Skin epidermis (tissue), 12 donors: ENCODE measurements at regions not wholly inside any gene's neighbourhood (a gene's known extent, or its start where the extent isn't known, plus 50 kb on each side); places are given as distances from the start of the nearest gene placed in this dataset.

Experiments
- H3K27ac ChIP-seq, 21 experiments: fragments of 200-600 bp; sonication (generic) in 11 of 21; one replicate each; pipeline ENCODE4 v1.5.0; 2020; ENCODE audit warnings: mild to moderate bottlenecking in 3 of 21, inconsistent platforms in 2 of 21, moderate library complexity in 2 of 21
- H3K4me3 ChIP-seq, 7 experiments: fragments of 200-600 bp; sonication (generic) in 2 of 7; one replicate each; pipeline ENCODE4 v1.5.0; 2020; ENCODE audit warnings: inconsistent platforms in 2 of 7, mild to moderate bottlenecking in 2 of 7, moderate library complexity in 1 of 7

GRCh38 chr13:76758257-76758656, 127.9 kb downstream of the KCTD12 start:
- Histone ChIP-seq H3K27ac (no peak overlapping the region), H3K4me3 (no peak overlapping the region)

- Histone ChIP-seq H3K4me3 (no peak overlapping the region), H3K27ac (no peak overlapping the region)
Observed at GRCh38 chr13:76756451-76756850, 129.8 kb downstream of the KCTD12 start.

GRCh38 chr13:76754414-76754813, 131.8 kb downstream of the KCTD12 start:
- Histone ChIP-seq H3K27ac (no peak overlapping the region), H3K4me3 (no peak overlapping the region)

- Histone ChIP-seq H3K27ac (no peak overlapping the region), H3K4me3 (no peak overlapping the region)
Observed at GRCh38 chr13:76751278-76751677, 134.9 kb downstream of the KCTD12 start.

GRCh38 chr13:76750126-76750525, 136.1 kb downstream of the KCTD12 start:
- no peak overlapping the region for H3K4me3 ChIP-seq
- H3K27ac ChIP-seq = no peak overlapping the region

GRCh38 chr13:76745261-76746200, 140.7 kb downstream of the KCTD12 start:
- H3K4me3 ChIP-seq = no peak overlapping the region
- peak overlapping the region in 6 of 21 experiments; percentile 34 to 62 (median 47) for H3K27ac ChIP-seq

GRCh38 chr13:76741624-76742023, 144.6 kb downstream of the KCTD12 start:
- Histone ChIP-seq H3K27ac (no peak overlapping the region), H3K4me3 (no peak overlapping the region)

- no peak overlapping the region for H3K27ac ChIP-seq
- H3K4me3 ChIP-seq = no peak overlapping the region
Observed at GRCh38 chr13:76741046-76741445, 145.2 kb downstream of the KCTD12 start.

- Histone ChIP-seq H3K27ac (no peak overlapping the region), H3K4me3 (no peak overlapping the region)
Observed at GRCh38 chr13:76738616-76739015, 147.6 kb downstream of the KCTD12 start.

GRCh38 chr13:76737526-76737925, 148.7 kb downstream of the KCTD12 start:
- Histone ChIP-seq H3K27ac (no peak overlapping the region), H3K4me3 (no peak overlapping the region)

GRCh38 chr13:76735641-76736040, 150.6 kb downstream of the KCTD12 start:
- H3K4me3 ChIP-seq = no peak overlapping the region
- no peak overlapping the region for H3K27ac ChIP-seq

- H3K4me3 ChIP-seq = no peak overlapping the region
- no peak overlapping the region for H3K27ac ChIP-seq
Observed at GRCh38 chr13:76733671-76734070, 152.5 kb downstream of the KCTD12 start.

GRCh38 chr13:76732367-76732766, 153.8 kb downstream of the KCTD12 start:
- Histone ChIP-seq H3K27ac (no peak overlapping the region), H3K4me3 (no peak overlapping the region)

- Histone ChIP-seq H3K27ac (peak overlapping the region in 1 of 21 experiments; percentile 55), H3K4me3 (no peak overlapping the region)
Observed at GRCh38 chr13:76730220-76730619, 156.0 kb downstream of the KCTD12 start.

GRCh38 chr13:76729691-76730090, 156.5 kb downstream of the KCTD12 start:
- H3K4me3 ChIP-seq = no peak overlapping the region
- peak overlapping the region in 2 of 21 experiments; percentile 8 to 55 for H3K27ac ChIP-seq

- H3K4me3 ChIP-seq = no peak overlapping the region
- peak overlapping the region in 3 of 21 experiments; percentile 0 to 10 (median 7) for H3K27ac ChIP-seq
Observed at GRCh38 chr13:76725896-76726295, 160.3 kb downstream of the KCTD12 start.

GRCh38 chr13:76725211-76725610, 161.0 kb downstream of the KCTD12 start:
- peak overlapping the region in 2 of 21 experiments; percentile 0 to 10 for H3K27ac ChIP-seq
- H3K4me3 ChIP-seq = no peak overlapping the region

- no peak overlapping the region for H3K4me3 ChIP-seq
Observed at GRCh38 chr13:76724421-76724820, 161.8 kb downstream of the KCTD12 start.

GRCh38 chr13:76723551-76724232, 162.5 kb downstream of the KCTD12 start:
- Histone ChIP-seq H3K27ac (peak overlapping the region in 14 of 21 experiments; percentile 2 to 60 (median 32)), H3K4me3 (no peak overlapping the region)

More at GRCh38 chr13:76724421-76724820, 161.8 kb downstream of the KCTD12 start:
- peak overlapping the region in 4 of 21 experiments; percentile 9 to 55 (median 38) for H3K27ac ChIP-seq

- H3K27ac ChIP-seq = peak overlapping the region in 5 of 21 experiments; percentile 30 to 60 (median 49)
Observed at GRCh38 chr13:76722782-76723181, 163.4 kb downstream of the KCTD12 start.

GRCh38 chr13:76720821-76721220, 165.4 kb downstream of the KCTD12 start:
- no peak overlapping the region for H3K4me3 ChIP-seq
- no peak overlapping the region for H3K27ac ChIP-seq

More at GRCh38 chr13:76722782-76723181, 163.4 kb downstream of the KCTD12 start:
- H3K4me3 ChIP-seq = no peak overlapping the region
